MG63 (cell line): ENCODE measurements at regions not wholly inside any gene's neighbourhood (a gene's known extent, or its start where the extent isn't known, plus 50 kb on each side); places are given as distances from the start of the nearest gene placed in this dataset.

ENCODE experiments used
- DNase-seq: peaks from one replicate; pipeline ENCODE4 v3.0.0-alpha.2; 2020
- H3K27me3 ChIP-seq: fragments of 250-450 bp; sonication (Bioruptor Pico); 2 replicates; pipeline ENCODE4 v1.5.1; 2020; ENCODE audit warnings: mild to moderate bottlenecking, moderate library complexity
- H3K36me3 ChIP-seq: fragments of 250-450 bp; sonication (Bioruptor Pico); 2 replicates; pipeline ENCODE4 v1.5.1; 2020; ENCODE audit warnings: mild to moderate bottlenecking, moderate library complexity
- H3K4me3 ChIP-seq: fragments of 250-450 bp; sonication (Bioruptor Pico); 2 replicates; pipeline ENCODE4 v1.5.1; 2020; ENCODE audit warnings: mild to moderate bottlenecking, moderate library complexity
- H3K9me3 ChIP-seq: fragments of 250-450 bp; sonication (Bioruptor Pico); 2 replicates; pipeline ENCODE4 v1.5.1; 2020; ENCODE audit warnings: mild to moderate bottlenecking, moderate library complexity

- H3K27me3 ChIP-seq, result no peaks in the 10 kb centered on the region
- no peak overlapping the region for H3K4me3 ChIP-seq
- H3K9me3 ChIP-seq, result no peaks in the 10 kb centered on the region
- no peak for DNase-seq
- no peaks in the 10 kb centered on the region for H3K36me3 ChIP-seq
These were observed 196.1 kb upstream of the FGGY start for GRCh38 chr1:59100708-59101374.

GRCh38 chr1:59101518-59101917 lies 195.4 kb upstream of the FGGY start:
- Histone ChIP-seq H3K36me3 (no peaks in the 10 kb centered on the region), H3K4me3 (no peak overlapping the region), H3K9me3 (no peaks in the 10 kb centered on the region), H3K27me3 (no peaks in the 10 kb centered on the region)
- no peak for DNase-seq

- no peaks in the 10 kb centered on the region for H3K9me3 ChIP-seq
These were observed 193.4 kb upstream of the FGGY start for GRCh38 chr1:59103457-59103856.

GRCh38 chr1:59104191-59104760 lies 192.6 kb upstream of the FGGY start:
- no peaks in the 10 kb centered on the region for H3K27me3 ChIP-seq
- no peak for DNase-seq
- H3K36me3 ChIP-seq, result no peaks in the 10 kb centered on the region
- H3K4me3 ChIP-seq, result no peak overlapping the region
- no peaks in the 10 kb centered on the region for H3K9me3 ChIP-seq

More at GRCh38 chr1:59103457-59103856, 193.4 kb upstream of the FGGY start:
- H3K27me3 ChIP-seq, result no peaks in the 10 kb centered on the region
- H3K36me3 ChIP-seq, result no peaks in the 10 kb centered on the region
- H3K4me3 ChIP-seq, result no peak overlapping the region
- DNase-seq, result no peak

- Histone ChIP-seq H3K27me3 (no peaks in the 10 kb centered on the region), H3K9me3 (no peaks in the 10 kb centered on the region), H3K36me3 (no peaks in the 10 kb centered on the region), H3K4me3 (no peak overlapping the region)
- DNase-seq, result no peak
These were observed 191.1 kb upstream of the FGGY start for GRCh38 chr1:59105548-59106507.

- Histone ChIP-seq H3K36me3 (no peaks in the 10 kb centered on the region), H3K4me3 (no peak overlapping the region), H3K9me3 (no peaks in the 10 kb centered on the region), H3K27me3 (no peaks in the 10 kb centered on the region)
- no peak for DNase-seq
These were observed 189.4 kb upstream of the FGGY start for GRCh38 chr1:59107516-59107915.

- Histone ChIP-seq H3K27me3 (no peaks in the 10 kb centered on the region), H3K36me3 (no peaks in the 10 kb centered on the region), H3K9me3 (no peaks in the 10 kb centered on the region), H3K4me3 (no peak overlapping the region)
- no peak for DNase-seq
These were observed 189.0 kb upstream of the FGGY start for GRCh38 chr1:59107916-59108315.

GRCh38 chr1:59108481-59109317 lies 188.2 kb upstream of the FGGY start:
- no peaks in the 10 kb centered on the region for H3K27me3 ChIP-seq
- H3K9me3 ChIP-seq, result no peaks in the 10 kb centered on the region
- DNase-seq, result no peak
- no peak overlapping the region for H3K4me3 ChIP-seq
- no peaks in the 10 kb centered on the region for H3K36me3 ChIP-seq

GRCh38 chr1:59110271-59110670 lies 186.6 kb upstream of the FGGY start:
- no peak overlapping the region for H3K4me3 ChIP-seq
- no peaks in the 10 kb centered on the region for H3K27me3 ChIP-seq
- no peaks in the 10 kb centered on the region for H3K9me3 ChIP-seq
- no peaks in the 10 kb centered on the region for H3K36me3 ChIP-seq
- DNase-seq, result no peak

GRCh38 chr1:59113876-59114457 lies 182.9 kb upstream of the FGGY start:
- H3K27me3 ChIP-seq, result no peaks in the 10 kb centered on the region
- H3K36me3 ChIP-seq, result no peaks in the 10 kb centered on the region
- no peak for DNase-seq
- H3K4me3 ChIP-seq, result no peak overlapping the region
- no peaks in the 10 kb centered on the region; the same call in 1 of the 2 replicates for H3K9me3 ChIP-seq

- no peak overlapping the region for H3K4me3 ChIP-seq
- H3K36me3 ChIP-seq, result no peaks in the 10 kb centered on the region
- H3K9me3 ChIP-seq, result no peaks in the 10 kb centered on the region; the same call in 1 of the 2 replicates
- no peaks in the 10 kb centered on the region for H3K27me3 ChIP-seq
- DNase-seq, result no peak
These were observed 181.0 kb upstream of the FGGY start for GRCh38 chr1:59115865-59116264.

- no peaks in the 10 kb centered on the region; the same call in 1 of the 2 replicates for H3K9me3 ChIP-seq
- H3K36me3 ChIP-seq, result no peaks in the 10 kb centered on the region
- no peak overlapping the region for H3K4me3 ChIP-seq
- H3K27me3 ChIP-seq, result no peaks in the 10 kb centered on the region
- peak; percentile 68 for DNase-seq
These were observed 179.9 kb upstream of the FGGY start for GRCh38 chr1:59116920-59117542.

- H3K9me3 ChIP-seq, result no peaks in the 10 kb centered on the region; the same call in 1 of the 2 replicates
- no peak for DNase-seq
- H3K27me3 ChIP-seq, result no peaks in the 10 kb centered on the region
- no peak overlapping the region for H3K4me3 ChIP-seq
- no peaks in the 10 kb centered on the region for H3K36me3 ChIP-seq
These were observed 174.4 kb upstream of the FGGY start for GRCh38 chr1:59122527-59122926.

GRCh38 chr1:59123081-59123681 lies 173.7 kb upstream of the FGGY start:
- no peak for DNase-seq
- Histone ChIP-seq H3K4me3 (no peak overlapping the region), H3K9me3 (no peaks in the 10 kb centered on the region; the same call in 1 of the 2 replicates), H3K27me3 (no peaks in the 10 kb centered on the region), H3K36me3 (no peaks in the 10 kb centered on the region)

GRCh38 chr1:59124166-59124565 lies 172.7 kb upstream of the FGGY start:
- H3K27me3 ChIP-seq, result no peaks in the 10 kb centered on the region
- no peaks in the 10 kb centered on the region for H3K36me3 ChIP-seq
- no peaks in the 10 kb centered on the region for H3K9me3 ChIP-seq
- DNase-seq, result no peak
- no peak overlapping the region for H3K4me3 ChIP-seq
